NCI-H1694 (cell line): ENCODE measurements at regions not wholly inside any gene's neighbourhood (a gene's known extent, or its start where the extent isn't known, plus 50 kb on each side); places are given as distances from the start of the nearest gene placed in this dataset.

ENCODE experiments used
- DNase-seq: peaks from one replicate; lab custom pipeline; 2025; lab: John Stamatoyannopoulos, UW

DNA sequence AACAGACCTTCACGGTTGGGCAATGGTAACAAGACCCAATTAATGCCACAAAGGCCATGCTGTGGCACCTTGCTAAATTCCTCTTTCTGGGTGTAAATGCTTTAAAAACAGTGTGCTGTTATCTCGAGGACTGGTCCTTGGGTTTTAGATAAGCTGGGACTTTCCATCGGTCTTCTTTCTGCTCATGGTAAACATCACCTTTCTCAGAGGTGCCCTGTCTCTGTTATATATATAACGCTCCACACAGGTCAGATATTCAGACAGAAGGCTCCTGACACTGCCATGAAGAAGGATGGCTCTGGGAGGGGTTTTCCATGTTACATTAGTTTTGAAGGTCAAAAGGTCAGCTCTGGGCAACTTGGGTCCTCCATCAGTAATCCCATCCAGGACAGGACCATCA lies 151.6 kb downstream of the BBOX1 start:
- DNase-seq: no peak

GRCh38 chr11:27191639-27192038 lies 151.0 kb downstream of the BBOX1 start:
- DNase-seq: no peak

- no peak for DNase-seq
These were observed 148.1 kb downstream of the BBOX1 start for GRCh38 chr11:27188696-27189095.

GRCh38 chr11:27187848-27188621 lies 147.4 kb downstream of the BBOX1 start:
- no peak for DNase-seq

GRCh38 chr11:27187075-27187847 lies 146.6 kb downstream of the BBOX1 start:
- DNase-seq: no peak

- no peak for DNase-seq
These were observed 146.0 kb downstream of the BBOX1 start for GRCh38 chr11:27186580-27186979.

DNA sequence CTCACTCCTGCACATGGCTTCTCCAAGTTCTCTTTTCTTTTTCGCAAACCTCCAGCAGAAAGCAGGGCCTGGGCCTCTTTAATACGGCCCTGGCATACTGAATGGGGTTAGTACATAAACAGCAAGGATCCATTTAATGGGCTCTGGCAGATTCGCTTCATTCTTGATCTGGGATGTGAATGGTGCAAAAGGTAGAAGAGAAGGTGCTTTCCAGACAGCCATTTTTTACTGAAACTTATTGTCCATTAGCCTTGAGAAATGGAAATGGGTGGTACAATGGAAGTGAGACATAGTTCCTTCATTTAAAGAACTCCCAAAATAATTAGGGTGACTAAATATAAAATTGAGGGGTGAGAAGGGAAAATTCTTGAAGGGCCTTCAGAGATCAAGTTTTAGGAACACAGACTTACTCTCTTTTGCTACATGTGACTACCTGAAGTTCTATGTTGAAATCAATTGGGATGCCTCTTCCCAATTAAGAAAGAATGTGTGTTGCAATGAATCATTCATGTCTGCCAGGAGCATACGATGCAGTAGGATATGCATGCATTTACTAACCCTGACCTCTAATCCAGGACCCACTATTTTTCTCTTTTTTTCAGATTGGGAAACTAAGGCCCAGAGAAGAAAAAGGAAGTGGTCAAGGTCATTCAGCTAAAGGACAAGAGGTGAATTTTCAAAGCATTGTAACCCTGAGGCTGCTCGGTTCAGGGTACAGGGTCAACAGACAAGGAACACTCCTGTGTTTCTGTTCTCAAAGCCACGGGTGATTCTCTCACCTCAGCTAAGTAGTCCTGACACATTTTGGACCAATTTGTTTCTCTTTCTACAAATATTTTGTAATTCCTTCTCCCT lies 144.1 kb downstream of the BBOX1 start:
- no peak for DNase-seq

DNA sequence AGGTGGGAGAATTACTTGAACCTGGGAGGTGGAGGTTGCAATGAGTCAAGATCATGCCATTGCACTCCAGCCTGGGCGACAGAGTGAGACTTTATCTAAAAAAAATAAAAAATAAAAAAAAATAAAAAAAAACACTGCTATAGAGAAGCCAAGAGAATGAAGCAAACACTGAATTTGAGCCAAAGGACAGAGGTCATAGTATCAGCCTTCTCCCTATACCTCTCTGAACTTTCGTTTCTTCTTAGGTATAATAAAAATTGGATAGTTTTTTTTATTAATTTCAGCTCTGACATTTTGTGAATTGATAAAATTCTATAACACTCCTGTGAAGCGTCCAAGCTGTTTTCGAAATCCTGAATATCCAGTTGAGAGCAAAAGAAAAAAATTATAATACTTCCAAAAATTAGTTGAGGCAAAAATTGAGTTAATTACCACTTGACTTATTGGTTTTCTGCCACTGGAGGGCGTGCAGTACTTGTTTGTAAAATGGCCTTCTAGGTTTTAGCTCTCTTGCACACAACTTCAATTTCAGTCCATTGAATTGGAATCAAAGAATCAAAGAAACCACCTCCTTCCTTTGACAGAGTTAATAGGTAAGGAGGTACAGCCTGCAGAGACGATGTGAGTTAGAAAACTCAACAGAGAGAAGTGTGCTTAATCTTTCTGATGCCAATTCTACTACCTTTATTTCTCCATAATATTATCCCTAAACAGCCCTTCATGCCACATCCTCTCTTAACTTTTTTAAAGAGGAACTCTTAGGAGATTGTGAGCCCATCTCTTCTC lies 143.2 kb downstream of the BBOX1 start:
- peak; percentile 27 for DNase-seq

GRCh38 chr11:27179334-27179733 lies 138.7 kb downstream of the BBOX1 start:
- DNase-seq: peak; percentile 51

- no peak for DNase-seq
These were observed 138.2 kb downstream of the BBOX1 start for GRCh38 chr11:27178859-27179258.
